Activated T-helper 1 cell treated with Interleukin-2 at 50 U/mL for 16 hours (primary cell): ENCODE measurements at regions not wholly inside any gene's neighbourhood (a gene's known extent, or its start where the extent isn't known, plus 50 kb on each side); places are given as distances from the start of the nearest gene placed in this dataset.

Source experiments
- DNase-seq: peaks from one replicate; pipeline ENCODE4 v3.0.0-alpha.2; 2020; ENCODE audit warnings: low read depth

DNA sequence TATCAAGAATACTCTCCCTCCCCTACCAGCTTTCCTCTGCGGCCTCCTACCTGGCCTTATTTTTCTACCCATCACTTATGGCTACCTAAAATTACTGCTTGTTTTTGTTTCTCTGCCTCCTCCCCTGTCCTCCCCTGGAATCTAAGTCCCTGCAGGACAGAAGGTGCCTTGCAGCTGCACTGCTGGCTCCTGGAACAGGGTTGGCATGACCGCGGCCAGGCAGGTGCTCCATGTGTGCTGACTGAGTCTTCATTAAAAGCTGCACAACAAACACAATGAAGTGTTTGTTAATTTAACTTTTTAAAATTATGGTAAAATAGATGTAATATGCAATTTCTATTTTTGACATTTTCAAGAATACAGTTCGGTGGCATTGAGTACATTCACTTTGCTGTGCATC is 171.9 kb upstream of the FHL2 start:
- DNase-seq = no peak

- DNase-seq = no peak
Observed at GRCh38 chr2:105570326-105570725, 171.5 kb upstream of the FHL2 start.

GRCh38 chr2:105569606-105570005 is 170.8 kb upstream of the FHL2 start:
- no peak for DNase-seq

DNA sequence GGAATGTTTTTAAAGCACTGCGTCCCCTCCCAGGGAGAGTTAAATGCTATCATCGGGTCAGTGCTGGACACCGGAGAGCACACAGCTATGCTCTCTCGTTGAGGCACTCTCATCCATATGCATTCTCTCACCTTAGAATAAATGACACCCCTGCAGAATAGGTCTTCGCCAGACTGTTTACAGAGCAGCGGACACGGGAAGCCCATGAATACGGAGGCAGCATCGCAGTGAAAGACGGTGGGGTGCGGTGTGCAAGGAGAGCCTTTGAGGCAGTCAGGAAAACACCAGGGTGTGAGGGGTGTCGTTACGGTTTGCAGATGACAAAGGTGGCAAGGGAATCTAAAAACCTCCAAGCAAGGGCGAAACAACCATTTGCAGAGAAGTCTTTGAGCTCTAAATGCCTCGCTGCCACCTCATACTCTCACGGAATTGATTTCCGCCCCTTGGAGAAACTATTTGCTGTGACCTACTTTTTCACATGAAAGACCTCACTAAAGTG is 169.2 kb upstream of the FHL2 start:
- DNase-seq = no peak

DNA sequence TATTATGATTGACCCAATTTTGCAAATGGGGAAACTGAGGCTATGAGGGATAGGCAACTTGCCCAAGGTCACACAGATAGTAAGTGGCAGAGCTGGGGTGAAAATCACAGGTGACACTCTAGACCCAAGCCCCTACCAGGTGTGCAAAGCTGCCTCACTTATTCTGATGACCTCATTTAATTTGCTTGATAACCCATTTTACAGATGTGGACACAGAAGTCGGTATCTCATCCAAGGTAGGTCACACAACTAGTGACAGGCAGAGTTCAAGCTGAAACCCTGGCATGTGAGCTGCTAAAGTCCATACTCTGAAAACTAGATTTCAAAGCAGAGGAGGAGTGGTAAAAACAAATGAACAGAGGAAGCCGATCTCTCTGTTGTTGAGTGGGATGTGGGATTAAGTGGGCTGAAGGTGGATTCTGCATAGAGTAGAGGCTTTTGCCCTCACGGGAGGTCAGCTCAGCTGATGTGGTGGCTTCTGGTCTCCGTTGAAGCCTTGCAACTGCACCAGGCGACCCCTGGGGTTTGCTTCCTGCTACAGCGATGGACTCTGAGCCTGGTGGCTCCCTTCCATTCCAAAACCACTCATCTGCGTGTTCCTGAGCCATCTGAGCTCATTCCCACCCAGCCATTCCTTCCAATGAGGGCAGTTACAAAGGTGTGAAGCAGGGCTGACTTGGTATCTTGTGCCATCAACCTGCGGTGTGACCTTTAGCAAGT is 164.3 kb upstream of the FHL2 start:
- no peak for DNase-seq

- no peak for DNase-seq
Observed at GRCh38 chr2:105561401-105561800, 162.6 kb upstream of the FHL2 start.

GRCh38 chr2:105560157-105560556 is 161.3 kb upstream of the FHL2 start:
- DNase-seq = no peak

DNA sequence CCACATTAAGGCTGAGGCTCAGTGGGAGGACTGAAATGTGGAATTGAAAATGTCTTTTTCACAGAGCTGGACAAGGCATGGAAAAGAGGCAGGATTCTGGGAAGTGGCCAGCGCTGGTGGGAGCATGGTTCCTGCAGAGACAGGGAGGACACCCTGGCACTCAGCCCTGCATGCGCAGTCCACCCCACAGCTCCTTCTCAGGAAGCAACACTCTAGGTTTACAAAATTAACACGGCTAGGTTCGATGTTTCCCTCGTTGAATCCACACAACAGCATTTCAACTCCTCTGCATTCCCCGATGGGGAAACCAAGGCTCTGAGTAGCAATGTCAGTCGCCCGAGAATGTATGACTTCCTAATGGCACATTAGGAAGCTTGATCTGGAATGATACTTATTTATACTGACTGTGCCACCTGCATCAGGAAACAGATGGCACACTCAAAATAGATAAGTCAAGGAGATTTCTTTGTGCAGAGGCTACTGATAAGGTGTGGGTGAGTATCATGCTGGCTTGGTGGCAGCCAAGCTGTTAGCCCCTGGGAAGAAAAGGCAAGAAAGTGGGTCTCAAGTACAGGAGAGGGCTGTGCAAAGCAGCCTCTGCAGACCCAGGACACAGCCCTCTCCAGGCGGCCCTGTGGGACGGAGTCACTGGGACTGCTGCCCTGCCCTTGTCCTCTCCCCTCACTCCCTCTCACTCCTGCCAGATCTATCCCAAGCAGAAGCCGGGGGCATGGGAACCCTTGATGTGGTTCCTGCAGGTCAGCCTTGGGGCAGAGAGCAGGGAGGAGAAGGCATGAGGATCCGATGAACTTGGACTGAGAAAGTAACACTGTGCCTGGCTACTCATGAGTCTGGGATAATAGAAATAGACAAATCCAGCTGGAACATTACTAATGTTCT is 158.4 kb upstream of the FHL2 start:
- no peak for DNase-seq

DNA sequence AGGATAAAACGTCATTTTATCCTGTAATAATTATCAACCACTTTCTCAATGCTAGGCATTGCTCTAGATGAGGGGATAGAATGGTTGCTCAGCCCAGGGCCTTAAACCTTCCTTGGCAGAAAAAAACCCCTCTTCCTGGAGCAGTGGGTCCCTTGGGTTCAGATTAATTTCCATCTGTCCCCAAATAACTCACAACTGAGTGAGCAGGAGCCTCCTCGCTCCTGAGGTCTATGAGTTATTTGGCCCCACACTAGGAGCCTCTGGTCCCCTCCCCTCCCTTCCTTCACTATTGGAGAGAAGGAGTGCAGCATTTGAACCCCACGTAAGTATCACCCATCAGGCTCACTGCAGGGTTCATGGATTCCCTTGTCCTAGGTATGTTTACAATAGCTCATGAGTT is 157.5 kb upstream of the FHL2 start:
- no peak for DNase-seq

DNA sequence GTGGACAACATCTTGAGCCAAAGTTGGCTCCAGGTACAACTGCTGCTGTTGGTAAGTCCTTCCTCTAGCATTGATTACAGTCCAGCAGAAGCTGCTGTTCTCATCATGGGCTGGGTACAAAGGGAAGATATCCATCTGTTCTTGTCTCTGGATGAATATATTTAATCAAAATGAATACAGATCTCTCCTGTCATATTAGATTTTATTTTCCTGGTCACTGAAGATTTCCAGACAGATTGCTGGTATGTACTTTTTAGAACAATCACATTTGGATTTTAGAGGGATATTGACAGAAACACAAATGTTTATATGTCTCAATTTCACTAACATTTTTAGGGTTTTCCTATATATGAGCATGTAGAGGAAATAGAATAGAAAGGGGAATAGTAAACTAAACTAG is 155.4 kb upstream of the FHL2 start:
- DNase-seq = no peak

DNA sequence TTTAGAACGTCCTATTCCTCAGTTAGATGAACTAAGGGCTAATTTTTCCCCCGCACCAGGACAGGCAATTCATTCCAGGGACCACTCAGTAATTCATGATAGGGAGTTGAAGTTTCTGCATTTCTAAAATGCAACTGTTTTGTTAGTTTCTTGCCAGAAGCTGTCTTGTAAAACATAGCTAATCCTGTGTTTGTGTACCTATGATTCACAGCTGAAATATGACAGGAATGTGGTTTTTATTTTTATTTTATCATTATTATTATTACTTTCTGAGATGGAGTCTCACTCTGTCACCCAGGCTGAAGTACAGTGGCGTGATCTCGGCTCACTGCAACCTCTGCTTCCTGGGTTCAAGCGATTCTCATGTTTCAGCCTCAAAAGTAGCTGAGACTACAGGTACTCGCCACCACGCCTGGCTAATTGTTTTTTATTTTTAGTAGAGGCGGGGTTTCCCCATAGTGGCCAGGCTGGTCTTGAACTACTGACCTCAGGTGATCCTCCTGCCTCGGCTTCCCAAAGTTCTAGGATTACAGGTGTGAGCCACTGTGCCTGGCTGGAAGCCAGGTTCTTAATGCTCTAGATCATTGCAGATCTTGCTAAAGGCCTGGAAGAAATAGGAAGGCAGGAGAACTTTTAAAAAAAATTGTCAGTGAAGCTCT is 154.8 kb upstream of the FHL2 start:
- no peak for DNase-seq

- no peak for DNase-seq
Observed at GRCh38 chr2:105546628-105546974, 147.8 kb upstream of the FHL2 start.

DNA sequence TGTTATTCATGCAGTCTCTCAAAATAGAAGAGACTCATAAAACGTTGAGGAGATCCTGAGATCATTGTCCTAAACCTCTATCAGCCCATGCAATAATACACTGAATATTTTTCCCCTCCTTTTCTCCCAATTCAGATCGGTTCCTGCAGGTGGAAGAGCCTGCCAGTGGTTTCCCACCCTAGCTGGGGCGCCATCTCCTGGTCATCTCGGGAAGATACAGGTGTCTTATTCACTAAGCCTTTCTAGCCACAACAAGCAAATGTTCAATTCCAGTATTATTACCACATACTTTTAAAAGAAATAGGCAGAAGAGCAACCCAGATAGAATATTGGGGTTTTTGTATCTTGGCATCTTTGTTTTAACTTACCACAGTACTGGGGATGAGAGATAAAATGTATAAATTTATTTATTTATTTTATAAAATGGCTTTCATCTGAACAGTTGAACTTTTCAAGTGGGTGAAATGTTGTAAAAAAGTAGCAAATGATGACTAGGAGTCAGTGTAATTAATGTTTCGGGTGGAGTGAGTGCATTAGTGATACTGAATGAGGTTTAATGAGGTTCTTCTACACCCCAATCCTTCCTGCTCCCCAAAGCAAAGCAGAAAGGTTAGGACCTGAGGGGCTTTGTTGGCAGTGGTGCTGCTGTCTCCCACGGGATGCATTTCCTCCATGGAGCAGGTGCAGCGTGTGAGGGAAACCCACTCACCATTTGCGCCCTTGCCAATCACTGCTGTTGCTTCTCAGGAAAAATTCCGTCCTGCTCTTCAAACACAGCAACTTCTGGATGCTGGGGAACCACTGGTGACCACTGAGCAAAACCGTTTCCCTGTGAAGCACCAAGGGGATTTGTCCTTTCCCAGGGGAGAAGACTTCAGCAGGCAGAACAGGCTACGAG is 147.1 kb upstream of the FHL2 start:
- DNase-seq = peak; percentile 29

DNA sequence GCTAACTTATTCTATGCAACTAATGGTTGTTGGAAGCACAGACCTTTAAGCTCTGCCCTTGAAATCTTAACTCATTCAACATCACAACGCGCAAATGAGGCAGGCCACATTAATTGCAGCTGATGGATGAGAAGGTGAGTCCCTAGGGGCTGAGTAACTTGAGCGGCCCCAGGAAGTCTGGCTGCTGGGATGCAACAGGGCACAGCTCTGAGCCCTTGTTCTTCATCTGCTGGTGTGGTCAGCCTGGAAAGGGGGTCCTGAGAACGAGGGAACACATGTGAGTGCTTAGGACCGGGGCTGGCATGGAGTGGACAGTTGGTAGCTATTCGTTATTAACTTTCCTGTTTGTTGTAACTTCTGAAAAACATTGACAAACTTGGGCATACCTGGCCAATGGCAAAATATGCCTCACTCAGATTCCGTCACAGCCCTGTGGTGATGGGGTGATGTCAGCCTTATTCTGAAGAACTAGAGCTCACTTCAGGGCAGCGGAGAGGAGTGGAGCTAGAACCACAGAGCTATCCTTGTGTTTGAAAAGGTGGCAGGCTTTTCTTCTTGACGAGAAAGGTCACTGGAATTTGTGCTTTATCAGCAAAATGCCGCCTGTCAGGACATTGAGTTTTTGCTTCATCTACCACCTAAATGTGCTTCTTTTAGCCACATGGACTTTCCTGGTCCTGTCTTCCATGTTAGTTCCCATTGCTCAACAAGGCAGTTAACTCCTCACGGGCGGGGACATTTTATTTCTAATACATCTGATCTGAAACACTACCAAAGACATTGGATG is 145.9 kb upstream of the FHL2 start:
- DNase-seq = no peak

DNA sequence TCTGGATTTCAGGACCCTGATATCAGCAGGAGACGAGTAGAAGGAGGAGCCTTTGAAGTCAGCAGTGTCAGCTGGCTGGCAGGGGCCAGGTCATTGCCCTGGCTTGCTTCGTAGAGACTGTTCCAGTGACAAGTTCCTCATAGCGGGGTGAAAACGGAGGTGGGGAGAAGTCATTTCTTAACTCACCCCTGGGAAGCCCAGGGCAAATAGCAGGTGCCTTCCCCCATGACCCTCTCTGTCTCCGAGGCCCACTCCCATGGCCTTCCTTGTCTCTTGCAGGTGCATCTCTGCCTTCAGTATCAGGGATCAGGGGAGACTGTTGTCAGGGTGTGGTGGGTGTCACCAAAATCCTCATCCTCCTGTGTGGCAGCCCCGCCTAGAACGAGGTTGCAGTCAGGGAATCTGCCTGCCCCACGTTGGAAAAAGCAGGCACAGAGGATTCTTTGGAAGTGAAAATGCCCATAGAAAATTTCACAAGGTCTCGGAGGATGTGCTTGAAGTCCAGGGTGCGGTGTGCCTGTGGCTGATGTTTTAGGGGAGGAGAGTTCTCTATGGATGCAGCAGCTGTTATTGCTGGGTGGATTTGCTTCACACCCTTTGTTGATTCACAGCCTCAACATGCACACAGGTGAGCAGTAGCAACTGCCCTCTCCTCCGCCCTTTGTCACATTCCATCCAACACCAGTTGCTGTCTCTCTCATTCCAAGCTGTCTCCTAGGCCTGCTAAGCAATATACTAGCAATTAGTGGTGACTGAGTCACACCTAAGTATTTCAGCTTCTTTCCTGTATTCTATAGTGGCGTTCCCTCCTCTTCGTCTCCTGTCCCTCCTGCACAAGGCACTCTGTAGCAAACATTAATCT is 142.6 kb upstream of the FHL2 start:
- no peak for DNase-seq

DNA sequence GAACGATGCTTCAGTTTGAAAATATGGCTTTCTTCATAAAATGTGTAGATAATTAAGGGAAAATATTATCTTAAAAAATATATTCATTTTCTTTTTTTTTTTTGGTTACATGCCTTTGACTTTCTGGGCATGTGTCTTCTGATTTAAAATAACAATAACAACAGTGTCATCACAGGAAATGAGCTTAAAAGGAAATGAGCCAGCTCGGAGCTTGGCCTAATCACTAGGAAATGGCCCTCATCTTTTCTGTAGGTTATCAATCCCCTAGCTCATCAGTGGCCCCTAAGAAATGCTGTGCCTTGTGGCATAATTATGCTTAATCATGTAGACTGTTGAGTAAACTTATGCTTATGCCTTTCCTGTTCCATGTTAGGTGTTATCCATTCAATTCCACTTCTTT is 141.8 kb upstream of the FHL2 start:
- DNase-seq = no peak

GRCh38 chr2:105539331-105539730 is 140.5 kb upstream of the FHL2 start:
- no peak for DNase-seq

DNA sequence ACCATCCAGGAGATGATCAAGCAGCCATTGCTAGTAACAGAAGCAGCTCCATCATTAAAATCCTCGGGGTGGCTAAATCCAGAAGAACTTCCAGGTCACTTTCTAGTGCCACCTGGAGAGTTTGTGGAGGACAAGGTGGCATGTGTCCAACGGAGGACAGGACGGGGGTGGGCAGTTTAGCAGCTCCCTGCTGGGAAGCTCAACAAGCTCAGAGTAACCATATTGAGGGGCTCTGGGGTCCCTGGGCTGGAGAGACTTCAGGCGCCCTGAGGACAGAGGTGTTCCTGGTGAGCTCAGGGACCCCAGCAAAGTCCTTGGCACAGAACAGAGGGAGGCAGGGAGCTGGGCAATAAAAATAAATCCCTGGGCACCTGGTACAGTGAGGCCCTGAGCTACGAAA is 140.0 kb upstream of the FHL2 start:
- no peak for DNase-seq

DNA sequence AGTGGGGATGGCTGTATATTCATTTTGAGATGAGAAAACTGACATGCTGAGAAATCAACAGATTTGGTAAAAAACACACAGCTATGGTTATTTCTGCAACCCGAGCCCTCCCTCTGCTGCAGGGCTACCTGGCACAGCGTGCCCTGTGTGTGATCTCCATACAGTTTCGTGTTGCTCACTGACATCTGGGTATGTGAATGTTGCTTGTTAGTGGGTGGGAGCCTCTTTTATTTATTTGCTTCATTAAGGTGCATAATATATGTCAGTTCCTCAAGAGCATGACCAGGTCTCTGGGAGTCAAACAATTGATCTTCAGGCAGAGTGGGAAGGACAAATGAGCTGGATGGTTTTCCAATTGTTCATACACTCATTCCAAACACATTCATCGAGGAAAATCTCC is 139.1 kb upstream of the FHL2 start:
- no peak for DNase-seq

DNA sequence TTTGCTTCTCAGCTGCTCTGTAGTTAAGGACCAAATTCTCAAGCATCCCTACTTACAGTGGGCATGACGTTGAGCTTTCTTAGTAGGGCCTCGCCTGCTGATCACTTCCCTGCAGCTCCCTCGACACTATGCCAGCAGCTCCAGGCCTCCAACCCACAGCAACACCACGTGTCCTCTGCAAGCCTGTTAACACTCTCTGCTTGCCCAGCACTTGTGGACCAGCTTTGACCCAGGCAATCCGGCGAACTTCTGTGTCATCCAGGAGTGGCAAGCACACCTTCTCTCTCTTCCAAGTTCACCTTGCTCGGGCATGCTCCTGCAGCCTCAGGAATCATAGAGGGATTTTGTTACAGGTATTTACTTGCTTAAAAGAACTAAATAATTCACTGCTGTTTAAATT is 138.6 kb upstream of the FHL2 start:
- DNase-seq = no peak
